ENCODE measurements at regions not wholly inside any gene's neighbourhood (a gene's known extent, or its start where the extent isn't known, plus 50 kb on each side); places are given as distances from the start of the nearest gene placed in this dataset.

DNA sequence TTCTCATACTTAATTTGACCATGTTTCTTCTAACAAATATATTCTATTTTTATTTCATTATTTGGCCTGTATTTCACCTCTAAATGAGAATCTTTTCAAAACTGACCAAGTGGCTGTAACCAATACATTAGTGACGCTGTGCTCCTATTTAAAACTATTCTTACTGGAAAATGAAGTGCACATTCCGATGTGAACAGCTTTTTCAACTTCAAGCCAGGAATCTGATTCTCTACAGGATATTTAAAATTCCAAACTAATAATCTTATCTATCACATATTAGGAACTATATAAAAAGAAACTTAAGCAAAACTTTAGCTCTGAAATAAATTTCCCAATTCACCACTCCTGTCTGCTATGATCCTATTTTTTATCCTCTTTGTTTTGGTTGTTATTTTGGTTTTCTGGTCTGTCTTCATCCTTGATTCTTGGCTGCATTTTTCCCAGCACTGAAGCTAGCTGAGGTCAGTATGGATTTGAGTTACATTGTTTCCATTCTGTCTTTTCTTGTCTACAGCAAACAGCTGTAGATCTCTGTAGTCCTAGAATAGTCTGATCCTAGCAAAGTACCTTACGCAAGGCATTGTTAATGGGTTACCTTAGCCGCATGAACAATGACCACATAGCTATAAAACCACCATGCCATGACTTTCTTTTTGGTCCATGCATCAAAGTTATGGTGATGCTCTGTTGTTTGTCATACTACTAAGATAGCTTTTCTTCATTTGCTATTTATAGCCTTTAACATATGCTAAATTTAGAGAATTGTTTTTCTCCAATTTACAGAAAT is 748.6 kb upstream of the SPRY2 start:
- TF ChIP-seq, protein P1, sequence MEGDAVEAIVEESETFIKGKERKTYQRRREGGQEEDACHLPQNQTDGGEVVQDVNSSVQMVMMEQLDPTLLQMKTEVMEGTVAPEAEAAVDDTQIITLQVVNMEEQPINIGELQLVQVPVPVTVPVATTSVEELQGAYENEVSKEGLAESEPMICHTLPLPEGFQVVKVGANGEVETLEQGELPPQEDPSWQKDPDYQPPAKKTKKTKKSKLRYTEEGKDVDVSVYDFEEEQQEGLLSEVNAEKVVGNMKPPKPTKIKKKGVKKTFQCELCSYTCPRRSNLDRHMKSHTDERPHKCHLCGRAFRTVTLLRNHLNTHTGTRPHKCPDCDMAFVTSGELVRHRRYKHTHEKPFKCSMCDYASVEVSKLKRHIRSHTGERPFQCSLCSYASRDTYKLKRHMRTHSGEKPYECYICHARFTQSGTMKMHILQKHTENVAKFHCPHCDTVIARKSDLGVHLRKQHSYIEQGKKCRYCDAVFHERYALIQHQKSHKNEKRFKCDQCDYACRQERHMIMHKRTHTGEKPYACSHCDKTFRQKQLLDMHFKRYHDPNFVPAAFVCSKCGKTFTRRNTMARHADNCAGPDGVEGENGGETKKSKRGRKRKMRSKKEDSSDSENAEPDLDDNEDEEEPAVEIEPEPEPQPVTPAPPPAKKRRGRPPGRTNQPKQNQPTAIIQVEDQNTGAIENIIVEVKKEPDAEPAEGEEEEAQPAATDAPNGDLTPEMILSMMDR (IDR thresholded peaks at IDR 0.05) = no peak
- no peak for TF ChIP-seq POLR2A (IDR thresholded peaks at IDR 0.05)
